Heart left ventricle (tissue), 13 donors: ENCODE measurements at regions not wholly inside any gene's neighbourhood (a gene's known extent, or its start where the extent isn't known, plus 50 kb on each side); places are given as distances from the start of the nearest gene placed in this dataset.

ENCODE experiments used
- CTCF ChIP-seq, 12 donors: fragments of 200-600 bp; sonication (generic) in 4 of 12; IDR thresholded peaks; one replicate each; pipeline versions ENCODE4 v1.5.0 to v1.8.0; 2018 to 2022; ENCODE audit warnings: antibody characterized with exemption in 12 of 12, mild to moderate bottlenecking in 5 of 12
- POLR2A ChIP-seq, 2 donors: fragments of 450-650 bp; IDR thresholded peaks; one replicate each; pipeline ENCODE4 v1.6.1; 2017; ENCODE audit warnings: antibody characterized with exemption in 2 of 2, mild to moderate bottlenecking in 2 of 2, moderate library complexity in 2 of 2
- donor health status: ischemic (EF 13 %, LVEDD 7.1; RV severe dilation, severe dysfunction).
- donor health status: DM: no; HTN: yes; CAD: no.
- donor health status: DM: no; HTN: no; CAD: no.
- donor health status: ischemic (EF 25% LVEDD 6.9; RV normal size, moderate dysfunction).
- donor health status: ischemic (EF 25% LVEDD 5.7; RV mildly dilated, moderate dysfunction).
- donor health status: ischemic (EF 35%, LVEDD 5.7; RV mildly dilated, moderate dysfunction).
- donor health status: nonischemic (EF 11% LVEDD 7.7; RV severe dilation, severe dysfunction).
- donor health status: DM: yes; HTN: yes; CAD: no.
- donor health status: PGD.
- donor health status: ischemic (EF 29% LVEDD 5.4; RV normal size, mild dysfunction).
- donor health status: nonischemic (EF 23%, LVEDD 6.1; RV moderate dilation, normal function).

GRCh38 chr11:91527380-91528030 lies 697.1 kb upstream of the FAT3 start:
- TF ChIP-seq CTCF (IDR thresholded peaks at IDR 0.05): no peak
- TF ChIP-seq POLR2A (IDR thresholded peaks at IDR 0.05): no peak
